ENCODE measurements at regions not wholly inside any gene's neighbourhood (a gene's known extent, or its start where the extent isn't known, plus 50 kb on each side); places are given as distances from the start of the nearest gene placed in this dataset.

GRCh38 chr3:174662653-174663052 lies 196.5 kb upstream of the NAALADL2 start:
- H2BK120ac ChIP-seq (ENCODE audit: low read depth, low read length) = no peak overlapping the region
- no peaks in the 10 kb centered on the region for H3K79me1 ChIP-seq (ENCODE audit: low read length)
- no peak overlapping the region for H3K4ac ChIP-seq (ENCODE audit: low read depth, low read length)
- H3K23ac ChIP-seq (ENCODE audit: low read length) = no peak overlapping the region
- no peak overlapping the region for H2AK5ac ChIP-seq (ENCODE audit: low read length)
- no peaks in the 10 kb centered on the region for H3K79me2 ChIP-seq (ENCODE audit: control insufficient read depth, insufficient read depth, low read length)
- no CpG with 5 or more reads among the region's 3 CpGs for WGBS (ENCODE audit: extremely low coverage, insufficient coverage, low lambda C conversion rate)
- no peak overlapping the region for H3K56ac ChIP-seq (ENCODE audit: low read length)
- no peak overlapping the region for H3K4me3 ChIP-seq (ENCODE audit: low read length)
- no peaks in the 10 kb centered on the region for H3K36me3 ChIP-seq (ENCODE audit: control insufficient read depth, insufficient read depth, low read length)
- H3K18ac ChIP-seq (ENCODE audit: low read length) = no peak overlapping the region
- H3K4me2 ChIP-seq (ENCODE audit: low read length) = no peak overlapping the region
- H3K4me1 ChIP-seq (ENCODE audit: control insufficient read depth, low read depth, low read length) = no peaks in the 10 kb centered on the region
- no peak overlapping the region for H3K9ac ChIP-seq (ENCODE audit: low read length)
- H3K27me3 ChIP-seq (ENCODE audit: insufficient read depth, low read length, poor library complexity) = no peaks in the 10 kb centered on the region
- no peak overlapping the region for H2BK5ac ChIP-seq (ENCODE audit: low read length)
- H2BK15ac ChIP-seq (replicated peaks; ENCODE audit: low read depth) = no peak overlapping the region
- no peak for DNase-seq
- no peak overlapping the region for H4K8ac ChIP-seq (ENCODE audit: low read depth, low read length)
- no peak overlapping the region for H4K5ac ChIP-seq (ENCODE audit: low read length)
- no peak overlapping the region for H3K27ac ChIP-seq (ENCODE audit: low read depth, low read length)

- H3K4me3 ChIP-seq (ENCODE audit: low read length) = no peak overlapping the region
- H3K9ac ChIP-seq (ENCODE audit: low read length) = no peak overlapping the region
- H3K79me1 ChIP-seq (ENCODE audit: low read length) = no peaks in the 10 kb centered on the region
- no peak overlapping the region for H2BK120ac ChIP-seq (ENCODE audit: low read depth, low read length)
- H3K27ac ChIP-seq (ENCODE audit: low read depth, low read length) = no peak overlapping the region
- no peaks in the 10 kb centered on the region for H3K27me3 ChIP-seq (ENCODE audit: insufficient read depth, low read length, poor library complexity)
- no peaks in the 10 kb centered on the region for H3K4me1 ChIP-seq (ENCODE audit: control insufficient read depth, low read depth, low read length)
- H3K56ac ChIP-seq (ENCODE audit: low read length) = no peak overlapping the region
- no peak overlapping the region for H2AK5ac ChIP-seq (ENCODE audit: low read length)
- H3K36me3 ChIP-seq (ENCODE audit: control insufficient read depth, insufficient read depth, low read length) = no peaks in the 10 kb centered on the region
- H2BK5ac ChIP-seq (ENCODE audit: low read length) = no peak overlapping the region
- H3K4ac ChIP-seq (ENCODE audit: low read depth, low read length) = no peak overlapping the region
- no peak overlapping the region for H4K5ac ChIP-seq (ENCODE audit: low read length)
- no peak overlapping the region for H3K18ac ChIP-seq (ENCODE audit: low read length)
- peak; percentile 17 for DNase-seq
- H2BK15ac ChIP-seq (replicated peaks; ENCODE audit: low read depth) = no peak overlapping the region
- H4K8ac ChIP-seq (ENCODE audit: low read depth, low read length) = no peak overlapping the region
- no peak overlapping the region for H3K4me2 ChIP-seq (ENCODE audit: low read length)
- WGBS (ENCODE audit: extremely low coverage, insufficient coverage, low lambda C conversion rate) = no CpG with 5 or more reads among the region's 1 CpG
- no peak overlapping the region for H3K23ac ChIP-seq (ENCODE audit: low read length)
- H3K79me2 ChIP-seq (ENCODE audit: control insufficient read depth, insufficient read depth, low read length) = no peaks in the 10 kb centered on the region
These were observed 191.7 kb upstream of the NAALADL2 start for GRCh38 chr3:174667386-174667785.

GRCh38 chr3:174675406-174675805 lies 183.7 kb upstream of the NAALADL2 start:
- no peaks in the 10 kb centered on the region for H3K4me1 ChIP-seq (ENCODE audit: control insufficient read depth, low read depth, low read length)
- no peak overlapping the region for H3K23ac ChIP-seq (ENCODE audit: low read length)
- WGBS (ENCODE audit: extremely low coverage, insufficient coverage, low lambda C conversion rate) = no CpG with 5 or more reads among the region's 2 CpGs
- no peak overlapping the region for H2BK120ac ChIP-seq (ENCODE audit: low read depth, low read length)
- no peak overlapping the region for H2BK5ac ChIP-seq (ENCODE audit: low read length)
- H3K27ac ChIP-seq (ENCODE audit: low read depth, low read length) = no peak overlapping the region
- H3K79me1 ChIP-seq (ENCODE audit: low read length) = no peaks in the 10 kb centered on the region
- H3K18ac ChIP-seq (ENCODE audit: low read length) = no peak overlapping the region
- H3K27me3 ChIP-seq (ENCODE audit: insufficient read depth, low read length, poor library complexity) = no peaks in the 10 kb centered on the region
- no peak overlapping the region for H3K4me2 ChIP-seq (ENCODE audit: low read length)
- H3K9ac ChIP-seq (ENCODE audit: low read length) = no peak overlapping the region
- no peak overlapping the region for H2BK15ac ChIP-seq (replicated peaks; ENCODE audit: low read depth)
- no peaks in the 10 kb centered on the region for H3K79me2 ChIP-seq (ENCODE audit: control insufficient read depth, insufficient read depth, low read length)
- no peak overlapping the region for H3K4ac ChIP-seq (ENCODE audit: low read depth, low read length)
- no peak overlapping the region for H4K8ac ChIP-seq (ENCODE audit: low read depth, low read length)
- DNase-seq = no peak
- no peak overlapping the region for H4K5ac ChIP-seq (ENCODE audit: low read length)
- H3K56ac ChIP-seq (ENCODE audit: low read length) = no peak overlapping the region
- no peak overlapping the region for H2AK5ac ChIP-seq (ENCODE audit: low read length)
- H3K36me3 ChIP-seq (ENCODE audit: control insufficient read depth, insufficient read depth, low read length) = no peaks in the 10 kb centered on the region
- H3K4me3 ChIP-seq (ENCODE audit: low read length) = no peak overlapping the region

DNA sequence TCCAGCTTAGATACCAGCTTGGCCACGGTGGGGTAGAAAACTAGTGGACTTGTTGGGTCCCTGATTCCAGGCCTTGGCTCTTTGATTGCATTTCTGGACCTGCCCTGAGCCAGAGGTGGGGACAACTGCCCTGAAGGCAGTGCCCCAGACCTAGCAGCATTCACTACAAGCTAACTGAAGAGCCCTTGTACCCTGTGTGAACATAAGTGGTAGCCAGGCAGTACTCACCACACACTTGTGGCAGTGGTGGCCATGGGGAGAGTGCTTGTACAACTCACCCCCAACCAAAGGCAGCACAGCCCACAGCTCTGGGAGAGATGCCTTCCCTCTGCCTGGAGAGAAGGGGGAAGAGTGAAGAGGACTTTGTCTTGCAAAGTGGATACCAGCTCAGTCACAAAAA lies 177.3 kb upstream of the NAALADL2 start:
- no peaks in the 10 kb centered on the region for H3K4me1 ChIP-seq (ENCODE audit: control insufficient read depth, low read depth, low read length)
- H3K4me2 ChIP-seq (ENCODE audit: low read length) = no peak overlapping the region
- H2AK5ac ChIP-seq (ENCODE audit: low read length) = no peak overlapping the region
- H3K23ac ChIP-seq (ENCODE audit: low read length) = no peak overlapping the region
- H3K79me2 ChIP-seq (ENCODE audit: control insufficient read depth, insufficient read depth, low read length) = no peaks in the 10 kb centered on the region
- H4K8ac ChIP-seq (ENCODE audit: low read depth, low read length) = no peak overlapping the region
- H4K5ac ChIP-seq (ENCODE audit: low read length) = no peak overlapping the region
- H3K79me1 ChIP-seq (ENCODE audit: low read length) = no peaks in the 10 kb centered on the region
- no peak overlapping the region for H3K4me3 ChIP-seq (ENCODE audit: low read length)
- DNase-seq = no peak
- no peak overlapping the region for H3K27ac ChIP-seq (ENCODE audit: low read depth, low read length)
- no peaks in the 10 kb centered on the region for H3K36me3 ChIP-seq (ENCODE audit: control insufficient read depth, insufficient read depth, low read length)
- no peaks in the 10 kb centered on the region for H3K27me3 ChIP-seq (ENCODE audit: insufficient read depth, low read length, poor library complexity)
- no peak overlapping the region for H3K4ac ChIP-seq (ENCODE audit: low read depth, low read length)
- no peak overlapping the region for H2BK5ac ChIP-seq (ENCODE audit: low read length)
- H3K56ac ChIP-seq (ENCODE audit: low read length) = no peak overlapping the region
- H2BK120ac ChIP-seq (ENCODE audit: low read depth, low read length) = no peak overlapping the region
- WGBS (ENCODE audit: extremely low coverage, insufficient coverage, low lambda C conversion rate) = no CpG with 5 or more reads among the region's 1 CpG
- H3K18ac ChIP-seq (ENCODE audit: low read length) = no peak overlapping the region
- H3K9ac ChIP-seq (ENCODE audit: low read length) = no peak overlapping the region
- no peak overlapping the region for H2BK15ac ChIP-seq (replicated peaks; ENCODE audit: low read depth)

DNA sequence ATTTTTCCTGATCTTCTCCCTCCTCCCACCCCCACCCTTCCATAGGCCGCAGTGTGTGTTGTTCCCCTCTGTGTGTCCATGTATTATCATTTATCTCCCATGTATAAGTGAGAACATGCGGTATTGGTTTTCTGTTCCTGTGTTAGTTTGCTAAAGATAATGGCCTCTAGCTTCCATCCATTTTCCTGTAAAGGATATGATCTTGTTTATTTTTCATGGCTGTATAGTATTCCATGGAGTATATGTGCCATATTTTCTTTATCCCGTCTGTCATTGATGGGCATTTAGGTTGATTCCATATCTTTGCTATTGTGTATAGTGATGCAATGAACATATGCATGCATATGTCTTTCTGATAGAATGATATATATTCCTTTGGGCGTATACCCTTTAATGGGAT lies 173.3 kb upstream of the NAALADL2 start:
- Histone ChIP-seq H3K9ac (ENCODE audit: low read length) (no peak overlapping the region), H3K4me2 (ENCODE audit: low read length) (no peak overlapping the region), H3K18ac (ENCODE audit: low read length) (no peak overlapping the region), H2BK15ac (replicated peaks; ENCODE audit: low read depth) (no peak overlapping the region), H3K23ac (ENCODE audit: low read length) (no peak overlapping the region), H3K79me1 (ENCODE audit: low read length) (no peaks in the 10 kb centered on the region), H3K4me3 (ENCODE audit: low read length) (no peak overlapping the region), H2BK120ac (ENCODE audit: low read depth, low read length) (no peak overlapping the region), H2AK5ac (ENCODE audit: low read length) (no peak overlapping the region), H3K27ac (ENCODE audit: low read depth, low read length) (no peak overlapping the region), H3K4ac (ENCODE audit: low read depth, low read length) (no peak overlapping the region), H3K36me3 (ENCODE audit: control insufficient read depth, insufficient read depth, low read length) (no peaks in the 10 kb centered on the region), H3K27me3 (ENCODE audit: insufficient read depth, low read length, poor library complexity) (no peaks in the 10 kb centered on the region), H4K8ac (ENCODE audit: low read depth, low read length) (no peak overlapping the region), H3K4me1 (ENCODE audit: control insufficient read depth, low read depth, low read length) (no peaks in the 10 kb centered on the region), H3K56ac (ENCODE audit: low read length) (no peak overlapping the region), H4K5ac (ENCODE audit: low read length) (no peak overlapping the region), H3K79me2 (ENCODE audit: control insufficient read depth, insufficient read depth, low read length) (no peaks in the 10 kb centered on the region), H2BK5ac (ENCODE audit: low read length) (no peak overlapping the region)
- no CpG with 5 or more reads among the region's 4 CpGs for WGBS (ENCODE audit: extremely low coverage, insufficient coverage, low lambda C conversion rate)
- DNase-seq = no peak

DNA sequence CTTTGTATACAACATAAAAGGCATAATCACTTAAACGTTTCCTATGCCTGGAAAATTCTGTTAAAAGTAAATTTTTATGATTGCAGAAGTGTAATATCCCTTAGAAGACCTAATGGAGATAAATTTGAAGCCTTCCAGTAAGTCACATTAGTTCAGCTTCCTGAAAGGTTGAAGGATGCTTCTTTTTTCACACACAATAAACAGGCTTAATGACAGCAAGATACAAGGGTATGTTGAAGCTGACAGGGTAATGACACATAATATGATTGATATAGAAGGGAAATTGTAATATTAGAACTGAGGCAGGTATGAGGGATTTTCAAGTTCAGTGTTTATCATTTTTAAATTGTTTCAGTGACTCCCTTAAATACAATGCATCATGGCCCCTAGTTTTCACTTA lies 161.8 kb upstream of the NAALADL2 start:
- Histone ChIP-seq H2BK5ac (ENCODE audit: low read length) (no peak overlapping the region), H3K27ac (ENCODE audit: low read depth, low read length) (no peak overlapping the region), H3K79me1 (ENCODE audit: low read length) (no peaks in the 10 kb centered on the region), H3K9ac (ENCODE audit: low read length) (no peak overlapping the region), H3K36me3 (ENCODE audit: control insufficient read depth, insufficient read depth, low read length) (no peaks in the 10 kb centered on the region), H4K8ac (ENCODE audit: low read depth, low read length) (no peak overlapping the region), H3K18ac (ENCODE audit: low read length) (no peak overlapping the region), H3K27me3 (ENCODE audit: insufficient read depth, low read length, poor library complexity) (no peaks in the 10 kb centered on the region), H3K79me2 (ENCODE audit: control insufficient read depth, insufficient read depth, low read length) (no peaks in the 10 kb centered on the region), H3K4ac (ENCODE audit: low read depth, low read length) (no peak overlapping the region), H2BK120ac (ENCODE audit: low read depth, low read length) (no peak overlapping the region), H3K56ac (ENCODE audit: low read length) (no peak overlapping the region), H3K4me3 (ENCODE audit: low read length) (no peak overlapping the region), H3K23ac (ENCODE audit: low read length) (no peak overlapping the region), H3K4me1 (ENCODE audit: control insufficient read depth, low read depth, low read length) (no peaks in the 10 kb centered on the region), H2BK15ac (replicated peaks; ENCODE audit: low read depth) (no peak overlapping the region), H2AK5ac (ENCODE audit: low read length) (no peak overlapping the region), H4K5ac (ENCODE audit: low read length) (no peak overlapping the region), H3K4me2 (ENCODE audit: low read length) (no peak overlapping the region)
- DNase-seq = no peak
- WGBS (ENCODE audit: extremely low coverage, insufficient coverage, low lambda C conversion rate) = no CpG with 5 or more reads among the region's 1 CpG

Measured in mesendoderm (in vitro differentiated cells).